Natural killer cell (primary cell): ENCODE measurements at regions not wholly inside any gene's neighbourhood (a gene's known extent, or its start where the extent isn't known, plus 50 kb on each side); places are given as distances from the start of the nearest gene placed in this dataset.

ENCODE experiments used
- ATAC-seq, 3 donors: fragments of 150-1000 bp in 2 of 3; fragments of 200-7000 bp in 1 of 3; cut with Tn5 transposase; 1 replicate in 1 of 3; 2 replicates in 2 of 3; pipeline ENCODE4 v1.10.0; 2021; ENCODE audit warnings: mild to moderate bottlenecking in 2 of 3, moderate library complexity in 2 of 3
- DNase-seq, 2 donors: peaks; one replicate each; pipeline versions ENCODE4 v3.0.0 to v3.0.0-alpha.2; 2013 to 2021; ENCODE audit warnings: mixed read lengths in 1 of 2
- H3K27ac ChIP-seq: one replicate; pipeline ENCODE4 v1.5.1; 2013; ENCODE audit warnings: mild to moderate bottlenecking, low read length
- H3K27me3 ChIP-seq: one replicate; pipeline ENCODE4 v1.6.1; 2013; ENCODE audit warnings: low read length; ENCODE audit not compliant: control insufficient read depth, insufficient read depth
- H3K36me3 ChIP-seq: one replicate; pipeline ENCODE4 v1.6.1; 2013; ENCODE audit warnings: low read length; ENCODE audit not compliant: control insufficient read depth, insufficient read depth
- H3K4me1 ChIP-seq: one replicate; pipeline ENCODE4 v1.6.1; 2013; ENCODE audit warnings: low read length; ENCODE audit not compliant: control insufficient read depth, insufficient read depth
- H3K4me3 ChIP-seq: one replicate; pipeline ENCODE4 v1.5.1; 2013; ENCODE audit warnings: low read length
- H3K9me3 ChIP-seq: one replicate; pipeline ENCODE4 v1.6.1; 2013; ENCODE audit warnings: low read length; ENCODE audit not compliant: control insufficient read depth, insufficient read depth
- H3K27ac Mint-ChIP-seq, 2 donors: one replicate each; pipeline ENCODE4 v1.8.0; 2022; ENCODE audit warnings: mild to moderate bottlenecking in 2 of 2, mixed read lengths in 2 of 2, moderate library complexity in 1 of 2
- H3K27me3 Mint-ChIP-seq, 2 donors: one replicate each; pipeline ENCODE4 v1.8.0; 2022; ENCODE audit warnings: low read depth in 2 of 2, mixed read lengths in 2 of 2
- H3K36me3 Mint-ChIP-seq: one replicate; pipeline ENCODE4 v1.8.0; 2022; ENCODE audit warnings: mixed read lengths
- H3K4me1 Mint-ChIP-seq, 2 donors: one replicate each; pipeline ENCODE4 v1.8.0; 2022; ENCODE audit warnings: mixed read lengths in 2 of 2
- H3K4me3 Mint-ChIP-seq: one replicate; pipeline ENCODE4 v1.8.0; 2022; ENCODE audit warnings: mild to moderate bottlenecking, moderate library complexity, mixed read lengths
- H3K9me3 Mint-ChIP-seq, 2 donors: one replicate each; pipeline ENCODE4 v1.8.0; 2022; ENCODE audit warnings: mixed read lengths in 2 of 2
- WGBS: methylation state at CpG from one replicate; pipeline ENCODE4 v1.1.7; 2013; ENCODE audit warnings: missing lambda C conversion rate; ENCODE audit not compliant: insufficient coverage; 5-methylcytosine and 5-hydroxymethylcytosine counted together
- intact Hi-C: fragments of 100-400 bp; cut with micrococcal nuclease; formaldehyde crosslinking; loops from one replicate; pipeline ENCODE4 v1.14.2; 2022
- TF ChIP-seq, protein P1 (sequence below): fragments of 200-600 bp; IDR thresholded peaks from one replicate; pipeline ENCODE4 v1.8.0; 2022; ENCODE audit warnings: antibody characterized with exemption

DNA sequence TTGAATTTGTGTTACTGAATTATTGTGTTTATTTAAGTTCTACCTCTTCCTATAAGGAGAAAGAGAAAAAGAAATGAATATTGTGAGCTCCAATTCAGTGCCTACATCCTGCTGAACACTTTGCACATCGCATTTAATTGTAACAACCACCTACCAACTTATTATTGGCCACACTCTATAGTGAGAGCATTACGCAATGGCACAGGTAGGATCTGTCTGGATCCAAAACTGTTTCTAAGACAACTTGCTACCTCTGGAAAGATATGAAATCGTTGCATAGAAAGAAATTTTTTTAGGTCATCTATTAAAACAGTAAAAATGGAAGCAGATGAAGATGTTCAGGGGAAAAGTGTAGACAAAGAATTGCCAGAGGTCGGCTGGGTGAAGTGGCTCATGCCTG, 227.2 kb upstream of the SNX2 start:
- 81% methylated on average over 4 of the region's 4 CpGs for WGBS
- no peaks in the 10 kb centered on the region for H3K4me1 ChIP-seq
- no peaks in the 10 kb centered on the region for H3K27me3 Mint-ChIP-seq
- TF ChIP-seq, protein P1, sequence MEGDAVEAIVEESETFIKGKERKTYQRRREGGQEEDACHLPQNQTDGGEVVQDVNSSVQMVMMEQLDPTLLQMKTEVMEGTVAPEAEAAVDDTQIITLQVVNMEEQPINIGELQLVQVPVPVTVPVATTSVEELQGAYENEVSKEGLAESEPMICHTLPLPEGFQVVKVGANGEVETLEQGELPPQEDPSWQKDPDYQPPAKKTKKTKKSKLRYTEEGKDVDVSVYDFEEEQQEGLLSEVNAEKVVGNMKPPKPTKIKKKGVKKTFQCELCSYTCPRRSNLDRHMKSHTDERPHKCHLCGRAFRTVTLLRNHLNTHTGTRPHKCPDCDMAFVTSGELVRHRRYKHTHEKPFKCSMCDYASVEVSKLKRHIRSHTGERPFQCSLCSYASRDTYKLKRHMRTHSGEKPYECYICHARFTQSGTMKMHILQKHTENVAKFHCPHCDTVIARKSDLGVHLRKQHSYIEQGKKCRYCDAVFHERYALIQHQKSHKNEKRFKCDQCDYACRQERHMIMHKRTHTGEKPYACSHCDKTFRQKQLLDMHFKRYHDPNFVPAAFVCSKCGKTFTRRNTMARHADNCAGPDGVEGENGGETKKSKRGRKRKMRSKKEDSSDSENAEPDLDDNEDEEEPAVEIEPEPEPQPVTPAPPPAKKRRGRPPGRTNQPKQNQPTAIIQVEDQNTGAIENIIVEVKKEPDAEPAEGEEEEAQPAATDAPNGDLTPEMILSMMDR: no peak
- H3K27me3 ChIP-seq: no peaks in the 10 kb centered on the region
- DNase-seq (no peak), ATAC-seq (no peak)
- H3K27ac ChIP-seq: no peak overlapping the region
- H3K27ac Mint-ChIP-seq: no peak overlapping the region
- H3K4me3 Mint-ChIP-seq: no peak overlapping the region
- no peaks in the 10 kb centered on the region for H3K4me1 Mint-ChIP-seq
- intact Hi-C loops: no loop called here
- no peaks in the 10 kb centered on the region for H3K36me3 Mint-ChIP-seq
- peaks cover 9 to 20% of the 10 kb centered on the region in 2 donors for H3K9me3 Mint-ChIP-seq
- H3K9me3 ChIP-seq: no peaks in the 10 kb centered on the region
- H3K4me3 ChIP-seq: no peak overlapping the region
- H3K36me3 ChIP-seq: no peaks in the 10 kb centered on the region

DNA sequence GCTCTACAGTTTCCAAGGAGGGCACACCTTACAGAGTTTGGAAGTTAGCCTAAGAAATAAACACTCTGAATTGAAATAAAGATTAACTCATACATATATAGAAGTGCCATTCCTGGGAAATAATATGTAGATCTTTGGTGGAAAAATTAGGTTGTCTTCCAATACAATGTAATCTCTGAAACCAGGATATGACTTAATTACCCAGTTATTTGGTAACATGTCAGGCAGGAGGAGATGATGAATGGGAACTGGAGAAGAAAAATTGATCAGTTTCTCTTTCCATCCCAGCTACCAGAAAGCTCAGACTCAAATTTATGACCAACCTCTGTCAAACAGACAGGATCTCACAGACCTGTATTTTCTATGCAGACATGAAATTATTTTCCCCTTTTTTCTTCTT, 215.2 kb upstream of the SNX2 start:
- H3K27me3 Mint-ChIP-seq: no peaks in the 10 kb centered on the region

GRCh38 chr5:122561209-122561608, 213.7 kb upstream of the SNX2 start:
- WGBS: no CpG with 5 or more reads among the region's 3 CpGs
- Mint-ChIP-seq H3K27me3 (no peaks in the 10 kb centered on the region), H3K36me3 (no peaks in the 10 kb centered on the region), H3K9me3 (peaks cover 4 to 6% of the 10 kb centered on the region in 2 donors), H3K4me1 (no peaks in the 10 kb centered on the region), H3K27ac (no peak overlapping the region), H3K4me3 (no peak overlapping the region)
- TF ChIP-seq, protein P1: no peak
- H3K36me3 ChIP-seq: no peaks in the 10 kb centered on the region
- ATAC-seq (no peak), DNase-seq (no peak)
- H3K4me1 ChIP-seq: no peaks in the 10 kb centered on the region
- intact Hi-C loops: no loop called here
- no peak overlapping the region for H3K27ac ChIP-seq
- no peak overlapping the region for H3K4me3 ChIP-seq
- H3K27me3 ChIP-seq: no peaks in the 10 kb centered on the region
- H3K9me3 ChIP-seq: no peaks in the 10 kb centered on the region

More for the DNA sequence above, 215.2 kb upstream of the SNX2 start:
- Mint-ChIP-seq H3K9me3 (peaks cover 0 to 6% of the 10 kb centered on the region in 2 donors), H3K4me1 (no peaks in the 10 kb centered on the region), H3K27ac (no peak overlapping the region), H3K36me3 (no peaks in the 10 kb centered on the region), H3K4me3 (no peak overlapping the region)
- TF ChIP-seq, protein P1: no peak
- H3K36me3 ChIP-seq: no peaks in the 10 kb centered on the region
- no peak for ATAC-seq
- DNase-seq: no peak
- H3K9me3 ChIP-seq: no peaks in the 10 kb centered on the region
- no peak overlapping the region for H3K4me3 ChIP-seq
- H3K27me3 ChIP-seq: no peaks in the 10 kb centered on the region
- H3K4me1 ChIP-seq: no peaks in the 10 kb centered on the region
- intact Hi-C loops: no loop called here
- no peak overlapping the region for H3K27ac ChIP-seq

- TF ChIP-seq, protein P1: no peak
- DNase-seq: no peak
- Histone ChIP-seq H3K4me3 (no peak overlapping the region), H3K36me3 (no peaks in the 10 kb centered on the region), H3K9me3 (no peaks in the 10 kb centered on the region), H3K27ac (no peak overlapping the region), H3K27me3 (no peaks in the 10 kb centered on the region), H3K4me1 (no peaks in the 10 kb centered on the region)
- H3K4me1 Mint-ChIP-seq: no peaks in the 10 kb centered on the region
- no peak for ATAC-seq
- intact Hi-C loops: no loop called here
- H3K9me3 Mint-ChIP-seq: peaks cover 4 to 8% of the 10 kb centered on the region in 2 donors
- H3K27ac Mint-ChIP-seq: no peak overlapping the region
- H3K4me3 Mint-ChIP-seq: no peak overlapping the region
- H3K36me3 Mint-ChIP-seq: no peaks in the 10 kb centered on the region
- 88% methylated on average over 8 of the region's 9 CpGs for WGBS
- no peaks in the 10 kb centered on the region for H3K27me3 Mint-ChIP-seq
These were observed 209.5 kb upstream of the SNX2 start for GRCh38 chr5:122565331-122565730.
